ENCODE measurements at regions not wholly inside any gene's neighbourhood (a gene's known extent, or its start where the extent isn't known, plus 50 kb on each side); places are given as distances from the start of the nearest gene placed in this dataset.

GRCh38 chr14:36438883-36439282, 81.1 kb downstream of the NKX2-1 start:
- TF ChIP-seq, protein P1, sequence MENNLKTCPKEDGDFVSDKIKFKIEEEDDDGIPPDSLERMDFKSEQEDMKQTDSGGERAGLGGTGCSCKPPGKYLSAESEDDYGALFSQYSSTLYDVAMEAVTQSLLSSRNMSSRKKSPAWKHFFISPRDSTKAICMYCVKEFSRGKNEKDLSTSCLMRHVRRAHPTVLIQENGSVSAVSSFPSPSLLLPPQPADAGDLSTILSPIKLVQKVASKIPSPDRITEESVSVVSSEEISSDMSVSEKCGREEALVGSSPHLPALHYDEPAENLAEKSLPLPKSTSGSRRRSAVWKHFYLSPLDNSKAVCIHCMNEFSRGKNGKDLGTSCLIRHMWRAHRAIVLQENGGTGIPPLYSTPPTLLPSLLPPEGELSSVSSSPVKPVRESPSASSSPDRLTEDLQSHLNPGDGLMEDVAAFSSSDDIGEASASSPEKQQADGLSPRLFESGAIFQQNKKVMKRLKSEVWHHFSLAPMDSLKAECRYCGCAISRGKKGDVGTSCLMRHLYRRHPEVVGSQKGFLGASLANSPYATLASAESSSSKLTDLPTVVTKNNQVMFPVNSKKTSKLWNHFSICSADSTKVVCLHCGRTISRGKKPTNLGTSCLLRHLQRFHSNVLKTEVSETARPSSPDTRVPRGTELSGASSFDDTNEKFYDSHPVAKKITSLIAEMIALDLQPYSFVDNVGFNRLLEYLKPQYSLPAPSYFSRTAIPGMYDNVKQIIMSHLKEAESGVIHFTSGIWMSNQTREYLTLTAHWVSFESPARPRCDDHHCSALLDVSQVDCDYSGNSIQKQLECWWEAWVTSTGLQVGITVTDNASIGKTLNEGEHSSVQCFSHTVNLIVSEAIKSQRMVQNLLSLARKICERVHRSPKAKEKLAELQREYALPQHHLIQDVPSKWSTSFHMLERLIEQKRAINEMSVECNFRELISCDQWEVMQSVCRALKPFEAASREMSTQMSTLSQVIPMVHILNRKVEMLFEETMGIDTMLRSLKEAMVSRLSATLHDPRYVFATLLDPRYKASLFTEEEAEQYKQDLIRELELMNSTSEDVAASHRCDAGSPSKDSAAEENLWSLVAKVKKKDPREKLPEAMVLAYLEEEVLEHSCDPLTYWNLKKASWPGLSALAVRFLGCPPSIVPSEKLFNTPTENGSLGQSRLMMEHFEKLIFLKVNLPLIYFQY (CRISPR knock-in tag; IDR thresholded peaks at IDR 0.05; ENCODE audit: borderline replicate concordance): no peak
- no peak for TF ChIP-seq KDM3A (CRISPR knock-in tag; IDR thresholded peaks at IDR 0.05; ENCODE audit: low read depth)
- no peak for TF ChIP-seq JUNB (CRISPR knock-in tag; IDR thresholded peaks at IDR 0.05; ENCODE audit: borderline replicate concordance)
- TF ChIP-seq ZSCAN20 (CRISPR knock-in tag; IDR thresholded peaks at IDR 0.05; ENCODE audit: borderline replicate concordance): no peak
- no peak for TF ChIP-seq ZNF24 (IDR thresholded peaks at IDR 0.05)
- TF ChIP-seq HNRNPL (IDR thresholded peaks at IDR 0.05; ENCODE audit: low read depth, low read length): no peak
- no peak for TF ChIP-seq ZNF256 (CRISPR knock-in tag; conservative IDR thresholded peaks at IDR 0.05)
- TF ChIP-seq PHF20 (CRISPR knock-in tag; IDR thresholded peaks at IDR 0.05): no peak
- no peak for TF ChIP-seq SALL2 (CRISPR knock-in tag; IDR thresholded peaks at IDR 0.05)
- TF ChIP-seq, protein P2, sequence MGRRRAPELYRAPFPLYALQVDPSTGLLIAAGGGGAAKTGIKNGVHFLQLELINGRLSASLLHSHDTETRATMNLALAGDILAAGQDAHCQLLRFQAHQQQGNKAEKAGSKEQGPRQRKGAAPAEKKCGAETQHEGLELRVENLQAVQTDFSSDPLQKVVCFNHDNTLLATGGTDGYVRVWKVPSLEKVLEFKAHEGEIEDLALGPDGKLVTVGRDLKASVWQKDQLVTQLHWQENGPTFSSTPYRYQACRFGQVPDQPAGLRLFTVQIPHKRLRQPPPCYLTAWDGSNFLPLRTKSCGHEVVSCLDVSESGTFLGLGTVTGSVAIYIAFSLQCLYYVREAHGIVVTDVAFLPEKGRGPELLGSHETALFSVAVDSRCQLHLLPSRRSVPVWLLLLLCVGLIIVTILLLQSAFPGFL (CRISPR knock-in tag; IDR thresholded peaks at IDR 0.05): no peak
- no peak for TF ChIP-seq TAF1 (CRISPR knock-in tag; IDR thresholded peaks at IDR 0.05)

Data from HepG2 (cell line).